ENCODE measurements at regions not wholly inside any gene's neighbourhood (a gene's known extent, or its start where the extent isn't known, plus 50 kb on each side); places are given as distances from the start of the nearest gene placed in this dataset.

DNA sequence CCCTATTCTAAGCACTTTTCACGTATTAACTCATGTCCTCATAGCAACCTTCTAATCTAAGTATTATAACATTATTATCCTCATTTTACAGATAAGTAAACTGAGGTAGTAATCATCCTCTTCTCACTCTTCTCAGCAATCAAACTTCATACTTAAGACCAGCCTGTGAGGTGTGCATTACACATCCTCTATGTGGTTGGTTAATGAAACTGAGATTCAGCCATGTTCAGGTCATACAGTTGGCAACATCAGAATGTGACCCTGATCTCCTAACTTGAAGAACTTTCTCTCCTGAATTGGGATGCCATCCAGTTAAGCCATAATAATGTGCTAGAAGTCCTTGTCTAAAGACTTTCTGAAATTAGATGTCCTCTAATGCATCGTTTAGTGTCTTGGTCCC lies 275.1 kb upstream of the ANKRD55 start:
- Histone ChIP-seq H3K9me3 (replicated peaks in 1 of 2; ENCODE audit: control insufficient read depth in 1 of 2, insufficient read depth in 1 of 2, low read length in 2 of 2) (no peaks in the 10 kb centered on the region), H3K4me2 (replicated peaks; ENCODE audit: extremely low read depth, low read length, poor library complexity, severe bottlenecking) (no peak overlapping the region), H3K4me1 (ENCODE audit: control insufficient read depth in 1 of 2, insufficient read depth in 2 of 2, low read length in 2 of 2) (peaks cover 16% of the 10 kb centered on the region in 2 donors), H3K4me3 (replicated peaks in 1 of 3; ENCODE audit: low read depth in 2 of 3, low read length in 3 of 3) (no peak overlapping the region), H3K36me3 (replicated peaks in 1 of 2; ENCODE audit: control insufficient read depth in 1 of 2, insufficient read depth in 2 of 2, low read length in 2 of 2) (no peaks in the 10 kb centered on the region), H2AFZ (ENCODE audit: insufficient read depth, low read depth, low read length, poor library complexity, severe bottlenecking) (no peak overlapping the region), H4K20me1 (ENCODE audit: insufficient read depth, low read length) (no peaks in the 10 kb centered on the region), H3K27me3 (ENCODE audit: control insufficient read depth in 2 of 2, insufficient read depth in 2 of 2, low read length in 2 of 2) (no peaks in the 10 kb centered on the region), H3K79me2 (ENCODE audit: insufficient read depth, low read length) (no peaks in the 10 kb centered on the region), H3K27ac (ENCODE audit: low read depth in 1 of 2, low read length in 2 of 2) (no peak overlapping the region), H3K9ac (ENCODE audit: insufficient read depth, low read length, poor library complexity, severe bottlenecking) (no peak overlapping the region)
- no peak overlapping the region for H3K4me3 Mint-ChIP-seq
- DNase-seq, result no peak
- TF ChIP-seq, protein P1, sequence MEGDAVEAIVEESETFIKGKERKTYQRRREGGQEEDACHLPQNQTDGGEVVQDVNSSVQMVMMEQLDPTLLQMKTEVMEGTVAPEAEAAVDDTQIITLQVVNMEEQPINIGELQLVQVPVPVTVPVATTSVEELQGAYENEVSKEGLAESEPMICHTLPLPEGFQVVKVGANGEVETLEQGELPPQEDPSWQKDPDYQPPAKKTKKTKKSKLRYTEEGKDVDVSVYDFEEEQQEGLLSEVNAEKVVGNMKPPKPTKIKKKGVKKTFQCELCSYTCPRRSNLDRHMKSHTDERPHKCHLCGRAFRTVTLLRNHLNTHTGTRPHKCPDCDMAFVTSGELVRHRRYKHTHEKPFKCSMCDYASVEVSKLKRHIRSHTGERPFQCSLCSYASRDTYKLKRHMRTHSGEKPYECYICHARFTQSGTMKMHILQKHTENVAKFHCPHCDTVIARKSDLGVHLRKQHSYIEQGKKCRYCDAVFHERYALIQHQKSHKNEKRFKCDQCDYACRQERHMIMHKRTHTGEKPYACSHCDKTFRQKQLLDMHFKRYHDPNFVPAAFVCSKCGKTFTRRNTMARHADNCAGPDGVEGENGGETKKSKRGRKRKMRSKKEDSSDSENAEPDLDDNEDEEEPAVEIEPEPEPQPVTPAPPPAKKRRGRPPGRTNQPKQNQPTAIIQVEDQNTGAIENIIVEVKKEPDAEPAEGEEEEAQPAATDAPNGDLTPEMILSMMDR (IDR thresholded peaks at IDR 0.05), result no peak
- H3K27ac Mint-ChIP-seq, result peak overlapping the region in 1 of 7 donors; percentile 54
- peaks cover 0 to 3% (median 0%) of the 10 kb centered on the region in 3 donors for H3K27me3 Mint-ChIP-seq (ENCODE audit: low read depth in 3 of 3)
- H3K9me3 Mint-ChIP-seq, result peaks cover 0 to 3% (median 0%) of the 10 kb centered on the region in 7 donors
- intact Hi-C loops (cut with micrococcal nuclease), result no loop called here
- H3K36me3 Mint-ChIP-seq, result no peaks in the 10 kb centered on the region
- H3K4me1 Mint-ChIP-seq, result peaks cover 34% of the 10 kb centered on the region
- 100% methylated on average over 1 of the region's 2 CpGs for WGBS (ENCODE audit: insufficient coverage)

DNA sequence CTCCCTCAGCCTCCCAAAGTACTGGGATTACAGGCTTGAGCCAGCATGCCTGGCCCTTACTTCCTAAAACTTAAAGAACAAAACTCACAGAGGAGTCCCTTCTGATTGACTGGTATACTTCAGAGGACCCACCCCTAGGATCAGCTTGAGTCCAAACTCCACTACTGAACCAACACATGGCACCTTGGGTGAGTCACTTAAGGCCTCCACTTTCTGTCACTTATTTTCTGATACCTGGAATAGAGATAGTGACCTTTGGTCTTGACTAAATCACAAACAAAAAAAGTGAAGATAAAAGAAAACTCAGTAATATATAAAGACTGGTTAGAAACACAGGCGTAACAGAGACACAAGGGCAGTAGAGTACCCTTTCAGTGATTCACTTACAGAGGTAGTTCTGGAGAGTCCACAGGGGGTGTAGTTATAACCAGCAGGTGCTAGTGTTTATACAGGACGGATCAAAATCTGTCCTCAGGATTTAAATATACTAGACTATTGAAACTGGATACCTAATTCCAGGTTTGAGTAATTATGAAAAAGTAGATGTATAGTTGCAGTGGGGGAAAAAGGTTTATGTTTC lies 274.3 kb upstream of the ANKRD55 start:
- no peak overlapping the region for H3K4me3 ChIP-seq (replicated peaks in 1 of 3; ENCODE audit: low read depth in 2 of 3, low read length in 3 of 3)
- peaks cover 26% of the 10 kb centered on the region for H3K4me1 Mint-ChIP-seq
- no peaks in the 10 kb centered on the region for H3K27me3 ChIP-seq (ENCODE audit: control insufficient read depth in 2 of 2, insufficient read depth in 2 of 2, low read length in 2 of 2)
- H3K4me1 ChIP-seq (ENCODE audit: control insufficient read depth in 1 of 2, insufficient read depth in 2 of 2, low read length in 2 of 2), result peaks cover 8 to 9% of the 10 kb centered on the region in 2 donors
- TF ChIP-seq, protein P1 (IDR thresholded peaks at IDR 0.05), result no peak
- H3K36me3 ChIP-seq (replicated peaks in 1 of 2; ENCODE audit: control insufficient read depth in 1 of 2, insufficient read depth in 2 of 2, low read length in 2 of 2), result no peaks in the 10 kb centered on the region
- H4K20me1 ChIP-seq (ENCODE audit: insufficient read depth, low read length), result no peaks in the 10 kb centered on the region
- WGBS (ENCODE audit: insufficient coverage), result no CpG with 5 or more reads among the region's 2 CpGs
- no peak overlapping the region for H3K4me2 ChIP-seq (replicated peaks; ENCODE audit: extremely low read depth, low read length, poor library complexity, severe bottlenecking)
- no peak overlapping the region for H3K4me3 Mint-ChIP-seq
- no peak for DNase-seq
- no peak overlapping the region for H2AFZ ChIP-seq (ENCODE audit: insufficient read depth, low read depth, low read length, poor library complexity, severe bottlenecking)
- peak overlapping the region in 2 of 7 donors; percentile 13 to 20 for H3K27ac Mint-ChIP-seq
- no peaks in the 10 kb centered on the region for H3K79me2 ChIP-seq (ENCODE audit: insufficient read depth, low read length)
- no peaks in the 10 kb centered on the region for H3K36me3 Mint-ChIP-seq
- H3K9ac ChIP-seq (ENCODE audit: insufficient read depth, low read length, poor library complexity, severe bottlenecking), result no peak overlapping the region
- H3K27ac ChIP-seq (ENCODE audit: low read depth in 1 of 2, low read length in 2 of 2), result no peak overlapping the region
- no peaks in the 10 kb centered on the region for H3K9me3 ChIP-seq (replicated peaks in 1 of 2; ENCODE audit: control insufficient read depth in 1 of 2, insufficient read depth in 1 of 2, low read length in 2 of 2)
- peaks cover 0 to 3% (median 0%) of the 10 kb centered on the region in 7 donors for H3K9me3 Mint-ChIP-seq
- H3K27me3 Mint-ChIP-seq (ENCODE audit: low read depth in 3 of 3), result peaks cover 0 to 3% (median 0%) of the 10 kb centered on the region in 3 donors
- intact Hi-C loops (cut with micrococcal nuclease), result no loop called here
